DND-41 (cell line): ENCODE measurements at regions not wholly inside any gene's neighbourhood (a gene's known extent, or its start where the extent isn't known, plus 50 kb on each side); places are given as distances from the start of the nearest gene placed in this dataset.

Experiments used
- ATAC-seq: fragments of 200-7000 bp; cut with Tn5 transposase; 3 replicates; pipeline ENCODE4 v1.9.1; 2021; ENCODE audit warnings: low read depth; ENCODE audit not compliant: insufficient read depth
- DNase-seq: peaks from one replicate; pipeline ENCODE4 v3.0.0-alpha.2; 2020
- H2AFZ ChIP-seq: 2 replicates; pipeline ENCODE4 v1.6.0; 2012; ENCODE audit warnings: low read depth, low read length
- H3K27ac ChIP-seq: 2 replicates; pipeline ENCODE4 v1.5.1; 2012; ENCODE audit warnings: low read length, inconsistent platforms
- H3K27me3 ChIP-seq: fragments of 200-600 bp; sonication (generic); 2 replicates; pipeline ENCODE4 v1.6.0; 2012; ENCODE audit warnings: low read length, mild to moderate bottlenecking, inconsistent platforms; ENCODE audit not compliant: insufficient read depth, poor library complexity
- H3K36me3 ChIP-seq: 2 replicates; pipeline ENCODE4 v1.5.1; 2012; ENCODE audit warnings: low read length, inconsistent platforms; ENCODE audit not compliant: insufficient read depth
- H3K4me1 ChIP-seq: 2 replicates; pipeline ENCODE4 v1.5.1; 2012; ENCODE audit warnings: mild to moderate bottlenecking, low read length; ENCODE audit not compliant: insufficient read depth
- H3K4me2 ChIP-seq: 2 replicates; pipeline ENCODE4 v1.6.0; 2012; ENCODE audit warnings: mild to moderate bottlenecking, moderate library complexity, low read length, inconsistent platforms; ENCODE audit not compliant: insufficient read depth
- H3K4me3 ChIP-seq, 2 experiments: fragments of 200-600 bp in 1 of 2; shearing (Covaris generic) in 1 of 2; 2 replicates each; pipeline ENCODE4 v1.5.1; 2012 to 2016; ENCODE audit warnings: inconsistent platforms in 2 of 2, low read length in 2 of 2, mild to moderate bottlenecking in 2 of 2, low read depth in 1 of 2, moderate library complexity in 1 of 2
- H3K79me2 ChIP-seq: 2 replicates; pipeline ENCODE4 v1.6.0; 2012; ENCODE audit warnings: low read length, inconsistent platforms; ENCODE audit not compliant: insufficient read depth
- H3K9ac ChIP-seq: 2 replicates; pipeline ENCODE4 v1.6.0; 2012; ENCODE audit warnings: low read depth, mild to moderate bottlenecking, inconsistent platforms, low read length, moderate library complexity
- H3K9me3 ChIP-seq: 2 replicates; pipeline ENCODE4 v1.5.1; 2012; ENCODE audit warnings: low read length, moderate library complexity, mild to moderate bottlenecking, inconsistent platforms; ENCODE audit not compliant: insufficient read depth, severe bottlenecking
- H4K20me1 ChIP-seq: 2 replicates; pipeline ENCODE4 v1.6.0; 2012; ENCODE audit warnings: low read length; ENCODE audit not compliant: insufficient read depth
- EZH2 ChIP-seq: IDR thresholded peaks from 3 replicates; pipeline ENCODE4 v1.6.1; 2012; ENCODE audit warnings: borderline replicate concordance, low read depth, mild to moderate bottlenecking, moderate library complexity, low read length, inconsistent platforms; ENCODE audit not compliant: severe bottlenecking
- TF ChIP-seq, protein P1 (sequence below): IDR thresholded peaks from 2 replicates; pipeline ENCODE4 v1.5.1; 2012; ENCODE audit warnings: borderline replicate concordance, low read length, moderate library complexity, mild to moderate bottlenecking; ENCODE audit not compliant: poor library complexity, severe bottlenecking; ENCODE audit errors: extremely low read depth

DNA sequence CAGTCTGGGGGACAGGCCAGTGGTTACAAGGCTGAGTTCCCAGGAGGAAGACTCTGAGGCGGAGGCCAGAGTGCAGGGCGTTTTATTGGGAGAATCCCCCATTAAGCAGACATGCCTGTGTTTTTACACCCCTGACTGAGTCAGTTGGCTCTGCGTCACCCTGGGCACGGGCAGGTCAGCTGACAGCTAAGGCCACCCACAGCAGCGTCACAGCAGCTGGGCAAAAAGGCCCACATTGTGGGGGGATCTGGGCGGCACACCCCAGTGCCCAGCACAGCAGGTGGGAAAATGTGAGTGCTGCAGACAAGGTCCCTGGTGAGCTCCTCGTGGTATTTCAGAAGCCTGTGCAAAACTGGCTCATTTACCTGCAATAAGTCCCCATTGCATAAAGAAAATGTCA, 184.7 kb downstream of the AACS start:
- Histone ChIP-seq H3K9me3 (no peaks in the 10 kb centered on the region), H3K4me2 (no peak overlapping the region), H3K4me1 (no peaks in the 10 kb centered on the region), H3K79me2 (no peaks in the 10 kb centered on the region), H2AFZ (no peak overlapping the region), H3K36me3 (no peaks in the 10 kb centered on the region), H3K4me3 (no peak overlapping the region), H4K20me1 (no peaks in the 10 kb centered on the region), H3K27ac (no peak overlapping the region), H3K27me3 (peaks cover 19% of the 10 kb centered on the region), H3K9ac (no peak overlapping the region)
- no peak for ATAC-seq
- TF ChIP-seq, protein P1, sequence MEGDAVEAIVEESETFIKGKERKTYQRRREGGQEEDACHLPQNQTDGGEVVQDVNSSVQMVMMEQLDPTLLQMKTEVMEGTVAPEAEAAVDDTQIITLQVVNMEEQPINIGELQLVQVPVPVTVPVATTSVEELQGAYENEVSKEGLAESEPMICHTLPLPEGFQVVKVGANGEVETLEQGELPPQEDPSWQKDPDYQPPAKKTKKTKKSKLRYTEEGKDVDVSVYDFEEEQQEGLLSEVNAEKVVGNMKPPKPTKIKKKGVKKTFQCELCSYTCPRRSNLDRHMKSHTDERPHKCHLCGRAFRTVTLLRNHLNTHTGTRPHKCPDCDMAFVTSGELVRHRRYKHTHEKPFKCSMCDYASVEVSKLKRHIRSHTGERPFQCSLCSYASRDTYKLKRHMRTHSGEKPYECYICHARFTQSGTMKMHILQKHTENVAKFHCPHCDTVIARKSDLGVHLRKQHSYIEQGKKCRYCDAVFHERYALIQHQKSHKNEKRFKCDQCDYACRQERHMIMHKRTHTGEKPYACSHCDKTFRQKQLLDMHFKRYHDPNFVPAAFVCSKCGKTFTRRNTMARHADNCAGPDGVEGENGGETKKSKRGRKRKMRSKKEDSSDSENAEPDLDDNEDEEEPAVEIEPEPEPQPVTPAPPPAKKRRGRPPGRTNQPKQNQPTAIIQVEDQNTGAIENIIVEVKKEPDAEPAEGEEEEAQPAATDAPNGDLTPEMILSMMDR, result no peak
- no peak for TF ChIP-seq EZH2
- no peak for DNase-seq

- Histone ChIP-seq H3K27me3 (peaks cover 12% of the 10 kb centered on the region), H3K9me3 (no peaks in the 10 kb centered on the region), H2AFZ (no peak overlapping the region), H3K4me1 (no peaks in the 10 kb centered on the region), H3K4me3 (no peak overlapping the region), H3K36me3 (no peaks in the 10 kb centered on the region), H3K9ac (no peak overlapping the region), H3K4me2 (no peak overlapping the region), H4K20me1 (no peaks in the 10 kb centered on the region), H3K79me2 (no peaks in the 10 kb centered on the region), H3K27ac (no peak overlapping the region)
- no peak for ATAC-seq
- no peak for TF ChIP-seq EZH2
- TF ChIP-seq, protein P1, result no peak
- DNase-seq, result no peak
Observed at GRCh38 chr12:125254236-125254635, 189.0 kb downstream of the AACS start.

GRCh38 chr12:125254856-125255255, 189.6 kb downstream of the AACS start:
- Histone ChIP-seq H3K4me3 (no peak overlapping the region), H3K9ac (no peak overlapping the region), H3K4me1 (no peaks in the 10 kb centered on the region), H2AFZ (no peak overlapping the region), H3K36me3 (no peaks in the 10 kb centered on the region), H3K9me3 (no peaks in the 10 kb centered on the region), H3K4me2 (no peak overlapping the region), H4K20me1 (no peaks in the 10 kb centered on the region), H3K27ac (no peak overlapping the region), H3K27me3 (peaks cover 12% of the 10 kb centered on the region), H3K79me2 (no peaks in the 10 kb centered on the region)
- ATAC-seq (no peak), DNase-seq (no peak)
- TF ChIP-seq, protein P1, result no peak
